Gastrocnemius medialis (tissue), 4 donors: ENCODE measurements at regions not wholly inside any gene's neighbourhood (a gene's known extent, or its start where the extent isn't known, plus 50 kb on each side); places are given as distances from the start of the nearest gene placed in this dataset.

Experiments used
- POLR2A ChIP-seq, 2 donors: fragments of 450-650 bp; IDR thresholded peaks; one replicate each; pipeline ENCODE4 v1.6.1; 2017; ENCODE audit warnings: antibody characterized with exemption in 2 of 2, mild to moderate bottlenecking in 2 of 2, moderate library complexity in 2 of 2
- TF ChIP-seq, protein P1 (sequence below), 5 experiments: fragments of 450-650 bp in 3 of 5; fragments of 200-600 bp in 2 of 5; sonication (generic) in 2 of 5; IDR thresholded peaks in 4 of 5; conservative IDR thresholded peaks in 1 of 5; 1 replicate in 4 of 5; 2 replicates in 1 of 5; pipeline ENCODE4 v1.5.1; 2016 to 2019; ENCODE audit warnings: antibody characterized with exemption in 5 of 5, mild to moderate bottlenecking in 3 of 5, moderate library complexity in 3 of 5

DNA sequence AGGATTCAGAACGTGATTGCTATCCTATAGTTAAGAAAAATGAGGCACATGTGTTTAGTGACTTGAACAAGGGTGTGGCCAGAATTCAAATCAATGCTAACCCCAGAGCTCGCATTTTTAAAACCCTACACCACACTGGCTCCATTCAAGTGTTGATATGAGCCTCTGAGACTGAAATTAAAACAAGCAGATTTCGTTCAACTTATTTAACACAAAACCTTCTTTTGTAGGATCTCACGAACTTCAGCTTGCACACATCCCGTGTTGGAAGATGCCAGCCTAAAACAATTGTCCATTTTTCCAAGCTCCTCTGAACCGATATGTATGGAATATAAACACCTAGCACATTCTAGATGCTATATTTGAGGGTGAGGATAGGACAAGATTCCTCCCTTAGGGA, 231.0 kb upstream of the IRX5 start:
- TF ChIP-seq, protein P1, sequence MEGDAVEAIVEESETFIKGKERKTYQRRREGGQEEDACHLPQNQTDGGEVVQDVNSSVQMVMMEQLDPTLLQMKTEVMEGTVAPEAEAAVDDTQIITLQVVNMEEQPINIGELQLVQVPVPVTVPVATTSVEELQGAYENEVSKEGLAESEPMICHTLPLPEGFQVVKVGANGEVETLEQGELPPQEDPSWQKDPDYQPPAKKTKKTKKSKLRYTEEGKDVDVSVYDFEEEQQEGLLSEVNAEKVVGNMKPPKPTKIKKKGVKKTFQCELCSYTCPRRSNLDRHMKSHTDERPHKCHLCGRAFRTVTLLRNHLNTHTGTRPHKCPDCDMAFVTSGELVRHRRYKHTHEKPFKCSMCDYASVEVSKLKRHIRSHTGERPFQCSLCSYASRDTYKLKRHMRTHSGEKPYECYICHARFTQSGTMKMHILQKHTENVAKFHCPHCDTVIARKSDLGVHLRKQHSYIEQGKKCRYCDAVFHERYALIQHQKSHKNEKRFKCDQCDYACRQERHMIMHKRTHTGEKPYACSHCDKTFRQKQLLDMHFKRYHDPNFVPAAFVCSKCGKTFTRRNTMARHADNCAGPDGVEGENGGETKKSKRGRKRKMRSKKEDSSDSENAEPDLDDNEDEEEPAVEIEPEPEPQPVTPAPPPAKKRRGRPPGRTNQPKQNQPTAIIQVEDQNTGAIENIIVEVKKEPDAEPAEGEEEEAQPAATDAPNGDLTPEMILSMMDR (IDR thresholded peaks at IDR 0.05 in 4 of 5, conservative IDR thresholded peaks at IDR 0.05 in 1 of 5) = no peak
- no peak for TF ChIP-seq POLR2A (IDR thresholded peaks at IDR 0.05)
